Activated T-cell treated with anti-CD3 and anti-CD28 coated beads, Interleukin-2, amount 50 U/mL, for 4 hours (primary cell): ENCODE measurements at regions not wholly inside any gene's neighbourhood (a gene's known extent, or its start where the extent isn't known, plus 50 kb on each side); places are given as distances from the start of the nearest gene placed in this dataset.

Experiments used
- ATAC-seq, 2 donors: fragments of 200-7000 bp; cut with Tn5 transposase; one replicate each; pipeline ENCODE4 v1.10.0; 2021
- DNase-seq: peaks from one replicate; pipeline ENCODE4 v3.0.0-alpha.2; 2020
- H3K27me3 Mint-ChIP-seq: one replicate; pipeline ENCODE4 v1.8.0; 2021; ENCODE audit warnings: low read depth, mixed read lengths
- H3K36me3 Mint-ChIP-seq: one replicate; pipeline ENCODE4 v1.8.0; 2022; ENCODE audit warnings: mixed read lengths; ENCODE audit not compliant: insufficient read depth
- H3K4me1 Mint-ChIP-seq: one replicate; pipeline ENCODE4 v1.8.0; 2021; ENCODE audit warnings: low read depth, mixed read lengths
- H3K4me3 Mint-ChIP-seq: one replicate; pipeline ENCODE4 v1.8.0; 2021; ENCODE audit warnings: mild to moderate bottlenecking, moderate library complexity, mixed read lengths
- H3K9me3 Mint-ChIP-seq: one replicate; pipeline ENCODE4 v1.8.0; 2021; ENCODE audit warnings: mixed read lengths

DNA sequence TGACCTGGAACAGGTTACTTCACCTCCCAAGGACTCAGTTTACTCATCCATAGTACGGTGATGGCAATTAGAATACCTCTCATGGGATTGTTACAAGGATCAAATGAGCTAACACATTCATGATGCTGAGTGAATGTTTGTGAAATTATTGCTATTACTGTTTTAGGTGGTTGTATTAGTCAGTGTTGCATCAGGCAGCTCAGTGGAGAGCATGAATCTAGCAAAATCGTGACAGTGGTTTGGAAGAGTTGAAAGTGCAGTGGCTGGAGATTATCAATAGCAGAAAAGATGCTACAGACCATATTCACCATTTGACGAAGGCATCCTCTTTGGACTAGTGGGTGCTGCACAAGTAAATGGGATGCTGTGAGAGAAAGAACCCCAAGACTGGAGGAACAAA lies 50.4 kb upstream of the CTNNBL1 start:
- ATAC-seq (peak; percentile 68 to 71), DNase-seq (no peak)
- no peaks in the 10 kb centered on the region for H3K36me3 Mint-ChIP-seq
- H3K9me3 Mint-ChIP-seq, result no peaks in the 10 kb centered on the region
- H3K4me3 Mint-ChIP-seq, result no peak overlapping the region
- H3K4me1 Mint-ChIP-seq, result no peaks in the 10 kb centered on the region
- peaks cover 52% of the 10 kb centered on the region for H3K27me3 Mint-ChIP-seq

DNA sequence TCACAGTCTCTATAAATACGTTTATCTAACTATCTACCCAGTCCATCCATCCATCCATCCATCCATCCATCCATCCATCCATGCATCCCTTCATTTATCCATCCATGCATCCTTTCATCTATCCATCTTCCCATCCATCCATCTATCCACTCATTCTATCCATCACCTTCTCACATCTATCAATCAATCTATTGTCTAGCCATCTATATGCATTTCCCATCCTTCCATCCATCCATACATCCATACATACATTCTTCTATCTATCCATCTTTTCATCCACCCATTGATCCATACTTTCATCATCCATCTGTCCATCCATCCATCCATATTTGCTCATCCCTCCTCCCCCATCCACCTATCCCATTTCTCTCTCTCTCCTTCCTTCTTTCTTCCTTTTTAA lies 51.6 kb upstream of the CTNNBL1 start:
- Mint-ChIP-seq H3K4me3 (no peak overlapping the region), H3K27me3 (peaks cover 47% of the 10 kb centered on the region), H3K9me3 (no peaks in the 10 kb centered on the region), H3K4me1 (no peaks in the 10 kb centered on the region), H3K36me3 (no peaks in the 10 kb centered on the region)
- no peak for DNase-seq
- ATAC-seq, result no peak

DNA sequence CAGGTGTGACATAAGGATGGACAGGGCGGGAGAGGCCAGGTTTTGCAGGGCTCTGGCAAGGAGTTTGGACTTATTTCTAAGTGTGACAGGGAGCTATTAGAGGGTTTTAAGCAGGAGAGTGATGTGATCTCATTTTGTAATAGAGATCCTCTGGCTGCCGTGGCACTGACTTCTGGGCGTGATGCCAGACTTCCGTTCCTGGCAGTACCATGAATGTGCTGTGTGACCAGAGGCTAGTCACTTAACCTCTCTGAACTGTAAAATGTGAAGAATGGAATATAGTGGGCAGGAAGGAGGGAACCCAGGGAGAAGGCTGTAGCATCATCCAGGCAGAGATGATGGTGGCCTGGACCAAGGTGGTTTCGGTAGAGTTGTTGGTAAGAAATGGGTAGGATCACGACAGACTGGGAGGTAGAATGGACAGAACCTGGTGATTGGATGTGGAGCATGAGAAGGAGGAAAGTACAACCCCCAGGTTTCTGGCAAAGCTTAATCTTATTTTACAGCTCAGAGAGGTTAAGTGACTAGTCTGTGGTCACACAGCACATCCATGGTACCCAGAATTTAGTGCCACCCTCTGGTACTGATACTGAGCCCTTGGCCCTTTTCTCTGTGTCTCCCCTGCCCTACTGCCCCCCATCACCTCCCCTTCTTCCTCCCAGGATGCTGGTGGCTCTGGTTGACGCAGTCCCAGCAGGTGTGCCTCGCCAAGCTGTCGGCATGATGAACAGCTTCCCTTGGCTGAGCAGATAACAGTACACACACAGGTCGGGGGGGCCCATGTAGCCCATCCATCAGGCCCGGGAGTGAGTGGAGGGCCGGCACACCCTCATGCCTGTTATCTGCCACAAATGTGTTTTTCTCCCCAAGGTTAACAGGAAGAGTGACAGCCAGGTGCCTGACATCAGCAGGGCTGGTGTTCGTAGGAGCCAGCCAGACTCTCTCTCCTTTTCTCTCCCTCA lies 52.9 kb upstream of the CTNNBL1 start:
- Mint-ChIP-seq H3K27me3 (peaks cover 48% of the 10 kb centered on the region), H3K4me1 (no peaks in the 10 kb centered on the region), H3K4me3 (no peak overlapping the region), H3K9me3 (no peaks in the 10 kb centered on the region), H3K36me3 (no peaks in the 10 kb centered on the region)
- DNase-seq, result no peak
- no peak for ATAC-seq

- no peak for DNase-seq
- no peaks in the 10 kb centered on the region for H3K36me3 Mint-ChIP-seq
- no peak overlapping the region for H3K4me3 Mint-ChIP-seq
- no peak for ATAC-seq
- peaks cover 44% of the 10 kb centered on the region for H3K27me3 Mint-ChIP-seq
- peaks cover 3% of the 10 kb centered on the region for H3K9me3 Mint-ChIP-seq
- no peaks in the 10 kb centered on the region for H3K4me1 Mint-ChIP-seq
Measured at GRCh38 chr20:37638527-37638926, 55.3 kb upstream of the CTNNBL1 start.

DNA sequence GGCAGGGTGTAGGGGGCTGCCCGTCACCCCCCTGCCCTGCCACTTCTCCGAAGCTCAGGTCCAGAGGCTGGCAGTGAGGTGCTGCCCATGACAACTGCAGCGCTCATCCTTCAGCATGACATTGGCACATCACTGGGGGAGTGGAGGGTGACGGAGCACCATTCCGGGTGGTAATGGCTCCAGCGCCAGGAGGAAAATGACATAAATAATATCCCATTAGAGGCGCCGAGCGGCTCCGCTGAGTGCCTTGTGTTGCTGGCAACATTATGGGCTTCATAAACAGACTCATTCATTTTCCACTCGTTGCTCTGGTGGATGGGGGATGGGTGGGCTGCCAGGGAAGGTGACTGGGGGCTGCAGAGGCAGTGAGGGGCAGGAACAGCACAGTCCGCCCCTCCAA lies 56.9 kb upstream of the CTNNBL1 start:
- ATAC-seq, result no peak
- H3K9me3 Mint-ChIP-seq, result peaks cover 3% of the 10 kb centered on the region
- DNase-seq, result no peak
- peaks cover 46% of the 10 kb centered on the region for H3K27me3 Mint-ChIP-seq
- no peaks in the 10 kb centered on the region for H3K4me1 Mint-ChIP-seq
- H3K4me3 Mint-ChIP-seq, result no peak overlapping the region
- no peaks in the 10 kb centered on the region for H3K36me3 Mint-ChIP-seq

DNA sequence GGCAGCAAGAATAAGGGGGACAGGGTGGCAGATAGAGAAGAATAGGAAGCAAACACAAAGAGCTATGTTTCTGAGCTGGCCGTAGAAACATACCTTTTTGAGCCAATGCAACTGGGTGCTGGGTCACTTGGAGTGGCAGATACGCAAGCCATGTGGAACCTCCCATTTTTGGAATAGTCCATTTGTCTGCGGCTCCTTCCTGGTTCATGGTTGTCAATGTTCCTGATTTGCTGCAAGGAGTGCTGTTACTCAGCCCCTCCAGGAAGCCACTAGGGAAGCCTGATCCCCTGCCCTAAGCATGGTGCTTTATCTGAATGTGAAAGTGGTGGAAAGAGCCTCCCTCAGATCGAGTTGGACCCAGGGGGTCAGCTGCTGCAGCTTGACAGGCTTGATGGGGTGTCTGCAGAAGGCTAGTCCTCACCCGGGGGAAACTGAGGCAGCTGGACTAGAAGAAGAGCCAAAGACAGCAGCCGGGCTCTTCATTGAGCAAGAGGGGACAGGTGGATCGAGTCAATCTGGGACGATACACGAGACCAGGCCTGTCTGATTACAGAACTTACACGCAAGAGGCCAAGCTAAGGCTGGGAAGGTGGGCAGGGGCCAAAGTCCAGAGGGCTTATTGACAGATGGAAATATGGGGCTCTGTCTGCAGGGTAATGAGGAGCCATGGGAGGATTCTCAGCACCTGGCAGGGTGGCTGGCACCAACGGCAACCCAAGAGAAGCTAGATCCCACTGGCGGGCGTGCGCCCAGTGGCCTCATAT lies 57.4 kb upstream of the CTNNBL1 start:
- Mint-ChIP-seq H3K36me3 (no peaks in the 10 kb centered on the region), H3K9me3 (peaks cover 3% of the 10 kb centered on the region), H3K27me3 (peaks cover 45% of the 10 kb centered on the region), H3K4me3 (no peak overlapping the region), H3K4me1 (no peaks in the 10 kb centered on the region)
- ATAC-seq (no peak), DNase-seq (no peak)

DNA sequence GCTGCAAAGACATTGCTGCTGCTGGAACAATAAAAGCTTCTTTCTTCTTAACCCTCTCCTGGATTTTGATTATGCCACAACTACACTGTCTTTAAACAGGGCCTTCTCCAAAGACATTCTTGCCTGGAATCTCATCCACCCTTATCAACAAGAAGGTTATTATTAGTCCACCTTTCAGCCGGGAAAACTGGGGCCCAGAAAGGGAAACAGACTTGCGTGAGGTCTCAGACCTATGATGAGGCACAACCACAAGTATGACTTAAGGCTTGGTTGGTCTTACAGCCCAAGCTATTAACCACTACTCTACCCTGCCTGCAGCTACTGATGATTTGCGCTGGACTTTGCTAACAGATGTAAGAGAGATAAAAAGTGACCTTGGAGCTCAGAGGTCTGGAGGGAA lies 62.8 kb upstream of the CTNNBL1 start:
- Mint-ChIP-seq H3K27me3 (peaks cover 61% of the 10 kb centered on the region), H3K36me3 (no peaks in the 10 kb centered on the region), H3K4me1 (no peaks in the 10 kb centered on the region), H3K9me3 (peaks cover 3% of the 10 kb centered on the region), H3K4me3 (no peak overlapping the region)
- ATAC-seq (no peak), DNase-seq (no peak)

- DNase-seq, result no peak
- no peak overlapping the region for H3K4me3 Mint-ChIP-seq
- no peaks in the 10 kb centered on the region for H3K36me3 Mint-ChIP-seq
- H3K27me3 Mint-ChIP-seq, result peaks cover 66% of the 10 kb centered on the region
- no peaks in the 10 kb centered on the region for H3K4me1 Mint-ChIP-seq
- no peaks in the 10 kb centered on the region for H3K9me3 Mint-ChIP-seq
- no peak for ATAC-seq
Measured at GRCh38 chr20:37630166-37630565, 63.7 kb upstream of the CTNNBL1 start.

GRCh38 chr20:37627767-37628130 lies 66.1 kb upstream of the CTNNBL1 start:
- Mint-ChIP-seq H3K9me3 (no peaks in the 10 kb centered on the region), H3K27me3 (peaks cover 62% of the 10 kb centered on the region), H3K36me3 (no peaks in the 10 kb centered on the region), H3K4me3 (no peak overlapping the region), H3K4me1 (no peaks in the 10 kb centered on the region)
- ATAC-seq (no peak), DNase-seq (no peak)

DNA sequence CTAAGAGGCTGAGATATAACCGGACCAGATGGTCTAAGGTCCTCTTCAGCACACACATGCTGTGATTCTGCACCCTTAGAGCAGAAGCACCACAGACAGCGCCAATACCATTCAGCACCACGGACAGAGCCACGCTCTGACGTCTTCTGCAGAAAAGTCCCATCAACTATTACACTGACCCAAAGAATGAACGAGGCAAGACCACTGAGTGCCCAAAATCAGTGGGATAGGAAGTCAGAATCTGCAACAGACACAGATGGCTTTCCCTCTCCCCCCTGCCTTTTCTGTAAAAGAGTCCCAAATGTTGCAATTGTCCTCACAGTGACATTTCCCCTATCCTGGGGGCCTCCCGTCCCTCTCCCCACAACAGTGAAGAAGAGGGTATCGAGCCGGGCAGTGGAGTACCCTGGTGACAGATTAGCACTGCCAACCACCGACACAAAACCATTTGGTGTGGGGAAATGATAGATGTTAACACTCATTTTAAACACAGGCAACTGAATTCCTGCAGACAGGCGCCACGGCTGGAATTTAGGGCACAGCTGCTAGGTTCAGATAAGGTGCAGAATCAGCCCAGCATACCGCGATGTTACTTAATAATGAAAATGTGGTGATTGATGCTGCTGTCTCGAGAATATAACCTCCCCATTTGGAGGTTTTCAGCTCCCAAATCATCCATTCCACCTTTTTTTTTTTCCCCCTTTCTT lies 66.6 kb upstream of the CTNNBL1 start:
- H3K36me3 Mint-ChIP-seq, result no peaks in the 10 kb centered on the region
- DNase-seq, result no peak
- H3K4me3 Mint-ChIP-seq, result no peak overlapping the region
- H3K9me3 Mint-ChIP-seq, result no peaks in the 10 kb centered on the region
- H3K4me1 Mint-ChIP-seq, result no peaks in the 10 kb centered on the region
- peaks cover 58% of the 10 kb centered on the region for H3K27me3 Mint-ChIP-seq
- no peak for ATAC-seq

DNA sequence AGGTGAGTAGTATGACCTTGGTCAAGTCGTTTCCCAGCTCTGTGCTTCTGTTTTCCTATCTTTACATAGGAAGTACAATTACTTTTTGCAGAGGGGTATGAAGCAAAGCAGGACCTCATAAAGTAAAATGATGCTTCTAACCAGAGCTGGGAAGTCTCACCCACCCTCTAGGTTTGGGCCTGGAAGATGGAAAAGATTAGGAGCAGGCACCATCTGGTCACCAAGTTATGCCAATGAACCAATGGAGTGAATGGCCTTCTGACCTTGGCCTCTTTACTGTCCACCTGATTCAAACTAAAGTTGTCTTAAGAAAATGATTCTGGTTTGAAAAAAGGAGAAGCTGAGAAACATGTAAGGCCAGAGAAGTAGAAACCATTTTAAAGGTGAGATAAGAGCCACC lies 68.9 kb upstream of the CTNNBL1 start:
- H3K36me3 Mint-ChIP-seq, result no peaks in the 10 kb centered on the region
- H3K27me3 Mint-ChIP-seq, result peaks cover 61% of the 10 kb centered on the region
- no peak overlapping the region for H3K4me3 Mint-ChIP-seq
- no peak for DNase-seq
- no peaks in the 10 kb centered on the region for H3K4me1 Mint-ChIP-seq
- no peak for ATAC-seq
- no peaks in the 10 kb centered on the region for H3K9me3 Mint-ChIP-seq

DNA sequence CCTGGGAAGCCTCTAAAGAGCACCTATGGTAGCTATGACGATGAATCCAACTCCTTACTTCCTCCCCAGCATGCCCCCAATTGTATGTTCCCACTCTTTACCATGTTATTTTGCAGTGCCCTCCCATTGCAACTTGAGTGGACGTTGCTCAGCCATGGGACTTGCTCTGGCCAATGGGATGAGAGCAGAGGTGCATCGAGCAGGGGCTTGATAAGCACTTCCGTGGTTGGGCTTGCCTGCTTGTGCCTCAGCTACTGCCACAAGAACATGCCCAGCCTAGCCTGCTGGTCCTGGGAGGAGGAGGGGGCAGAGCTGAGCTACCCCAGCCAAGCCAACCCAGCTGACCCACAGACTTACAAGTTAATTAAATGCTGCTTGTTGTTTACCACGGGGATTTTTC lies 71.1 kb upstream of the CTNNBL1 start:
- Mint-ChIP-seq H3K9me3 (no peaks in the 10 kb centered on the region), H3K36me3 (no peaks in the 10 kb centered on the region), H3K4me1 (no peaks in the 10 kb centered on the region), H3K4me3 (no peak overlapping the region), H3K27me3 (peaks cover 57% of the 10 kb centered on the region)
- no peak for ATAC-seq
- DNase-seq, result no peak

DNA sequence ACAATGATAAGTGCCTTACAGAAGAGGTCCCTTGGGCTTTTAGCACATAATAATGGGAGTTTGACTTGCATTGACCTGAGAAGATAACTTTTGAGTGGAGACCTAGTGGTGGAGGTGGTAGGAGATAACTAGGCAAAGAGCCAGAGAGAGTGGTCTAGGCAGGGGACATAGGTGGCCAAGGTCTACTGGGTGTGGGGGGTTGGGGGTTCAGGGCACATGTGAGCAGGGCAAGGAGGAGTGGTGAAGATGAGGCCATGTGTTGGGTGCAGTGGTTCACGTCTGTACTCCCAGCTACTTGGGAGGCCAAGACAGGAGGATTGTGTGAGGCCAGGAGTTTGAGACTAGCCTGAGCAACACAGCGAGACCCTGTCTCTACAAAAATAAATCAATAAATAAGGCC lies 74.3 kb upstream of the CTNNBL1 start:
- no peaks in the 10 kb centered on the region for H3K36me3 Mint-ChIP-seq
- ATAC-seq, result no peak
- no peak for DNase-seq
- no peak overlapping the region for H3K4me3 Mint-ChIP-seq
- peaks cover 44% of the 10 kb centered on the region for H3K27me3 Mint-ChIP-seq
- no peaks in the 10 kb centered on the region for H3K4me1 Mint-ChIP-seq
- no peaks in the 10 kb centered on the region for H3K9me3 Mint-ChIP-seq

- Mint-ChIP-seq H3K36me3 (no peaks in the 10 kb centered on the region), H3K4me1 (no peaks in the 10 kb centered on the region), H3K4me3 (no peak overlapping the region), H3K9me3 (no peaks in the 10 kb centered on the region), H3K27me3 (peaks cover 38% of the 10 kb centered on the region)
- ATAC-seq, result no peak
- no peak for DNase-seq
Measured at GRCh38 chr20:37616110-37616425, 77.8 kb upstream of the CTNNBL1 start.
